Neural progenitor cell (in vitro differentiated cells): ENCODE measurements at regions not wholly inside any gene's neighbourhood (a gene's known extent, or its start where the extent isn't known, plus 50 kb on each side); places are given as distances from the start of the nearest gene placed in this dataset.
"Not testable (repeated sequence)": the region's sequence is repeated elsewhere in the genome, so short reads cannot be mapped to it uniquely, and the experiment has no call there.

Source experiments
- DNase-seq: peaks from one replicate; pipeline ENCODE4 v3.0.0-alpha.2; 2016; ENCODE audit warnings: low spot score
- H2AFZ ChIP-seq: fragments of 200-600 bp; sonication (generic); replicated peaks from 2 replicates; pipeline ENCODE4 v1.6.1; 2016; ENCODE audit warnings: antibody characterized with exemption
- H3F3A ChIP-seq: fragments of 200-600 bp; sonication (generic); 2 replicates; pipeline ENCODE4 v1.6.1; 2016; ENCODE audit warnings: antibody characterized with exemption, low read depth
- H3K27ac ChIP-seq: fragments of 200-600 bp; sonication (generic); 2 replicates; pipeline ENCODE4 v1.5.1; 2016; ENCODE audit warnings: mild to moderate bottlenecking
- H3K27me3 ChIP-seq: fragments of 200-600 bp; sonication (generic); 2 replicates; pipeline ENCODE4 v1.6.1; 2016; ENCODE audit warnings: mild to moderate bottlenecking, moderate library complexity
- H3K36me3 ChIP-seq: fragments of 200-600 bp; sonication (generic); 2 replicates; pipeline ENCODE4 v1.5.1; 2016
- H3K4me1 ChIP-seq: fragments of 200-600 bp; sonication (generic); 2 replicates; pipeline ENCODE4 v1.6.1; 2016; ENCODE audit warnings: mixed run types
- H3K4me2 ChIP-seq: fragments of 200-600 bp; sonication (generic); 2 replicates; pipeline ENCODE4 v1.6.1; 2016
- H3K4me3 ChIP-seq: fragments of 200-600 bp; sonication (generic); 2 replicates; pipeline ENCODE4 v1.5.1; 2016
- H3K79me2 ChIP-seq: fragments of 200-600 bp; sonication (generic); 2 replicates; pipeline ENCODE4 v1.6.1; 2016; ENCODE audit warnings: low read depth
- H3K9ac ChIP-seq: fragments of 200-600 bp; sonication (generic); 2 replicates; pipeline ENCODE4 v1.6.1; 2016
- H3K9me3 ChIP-seq: fragments of 200-600 bp; sonication (generic); 2 replicates; pipeline ENCODE4 v1.5.1; 2016; ENCODE audit warnings: low read depth
- H4K20me1 ChIP-seq: fragments of 200-600 bp; sonication (generic); 2 replicates; pipeline ENCODE4 v1.6.1; 2016; ENCODE audit warnings: low read depth
- H3K27ac Mint-ChIP-seq: 3 replicates; pipeline ENCODE4 v1.8.0; 2021; ENCODE audit warnings: mixed read lengths
- H3K27me3 Mint-ChIP-seq: 2 replicates; pipeline ENCODE4 v1.8.0; 2022; ENCODE audit warnings: low read depth, mild to moderate bottlenecking, inconsistent platforms, moderate library complexity, mixed read lengths; ENCODE audit not compliant: insufficient read depth
- H3K36me3 Mint-ChIP-seq: 3 replicates; pipeline ENCODE4 v1.8.0; 2021; ENCODE audit warnings: mixed read lengths
- H3K4me1 Mint-ChIP-seq: 3 replicates; pipeline ENCODE4 v1.8.0; 2021; ENCODE audit warnings: mixed read lengths
- H3K4me3 Mint-ChIP-seq: 3 replicates; pipeline ENCODE4 v1.8.0; 2021; ENCODE audit warnings: mild to moderate bottlenecking, moderate library complexity, mixed read lengths
- H3K9me3 Mint-ChIP-seq: 3 replicates; pipeline ENCODE4 v1.8.0; 2020; ENCODE audit warnings: mixed read lengths
- EZH2 ChIP-seq: fragments of 200-600 bp; sonication (generic); IDR thresholded peaks from 2 replicates; pipeline ENCODE4 v1.6.1; 2017; ENCODE audit warnings: antibody characterized with exemption, mild to moderate bottlenecking, moderate library complexity
- EZH2phosphoT487 ChIP-seq: fragments of 200-600 bp; sonication (generic); IDR thresholded peaks from 2 replicates; pipeline ENCODE4 v1.6.1; 2017; ENCODE audit warnings: antibody characterized with exemption
- TF ChIP-seq, protein P1 (sequence below): fragments of 200-600 bp; sonication (generic); IDR thresholded peaks from 2 replicates; pipeline ENCODE4 v1.5.1; 2017; ENCODE audit warnings: antibody characterized with exemption, mild to moderate bottlenecking

GRCh38 chr6:26187981-26188635 lies 100.9 kb downstream of the HFE start:
- H3K9me3 ChIP-seq, result no peaks in the 10 kb centered on the region
- peak; percentile 52 for DNase-seq
- H3K27me3 Mint-ChIP-seq, result peaks cover 5% of the 10 kb centered on the region
- no peak for TF ChIP-seq EZH2
- TF ChIP-seq EZH2phosphoT487, result no peak
- TF ChIP-seq, protein P1, sequence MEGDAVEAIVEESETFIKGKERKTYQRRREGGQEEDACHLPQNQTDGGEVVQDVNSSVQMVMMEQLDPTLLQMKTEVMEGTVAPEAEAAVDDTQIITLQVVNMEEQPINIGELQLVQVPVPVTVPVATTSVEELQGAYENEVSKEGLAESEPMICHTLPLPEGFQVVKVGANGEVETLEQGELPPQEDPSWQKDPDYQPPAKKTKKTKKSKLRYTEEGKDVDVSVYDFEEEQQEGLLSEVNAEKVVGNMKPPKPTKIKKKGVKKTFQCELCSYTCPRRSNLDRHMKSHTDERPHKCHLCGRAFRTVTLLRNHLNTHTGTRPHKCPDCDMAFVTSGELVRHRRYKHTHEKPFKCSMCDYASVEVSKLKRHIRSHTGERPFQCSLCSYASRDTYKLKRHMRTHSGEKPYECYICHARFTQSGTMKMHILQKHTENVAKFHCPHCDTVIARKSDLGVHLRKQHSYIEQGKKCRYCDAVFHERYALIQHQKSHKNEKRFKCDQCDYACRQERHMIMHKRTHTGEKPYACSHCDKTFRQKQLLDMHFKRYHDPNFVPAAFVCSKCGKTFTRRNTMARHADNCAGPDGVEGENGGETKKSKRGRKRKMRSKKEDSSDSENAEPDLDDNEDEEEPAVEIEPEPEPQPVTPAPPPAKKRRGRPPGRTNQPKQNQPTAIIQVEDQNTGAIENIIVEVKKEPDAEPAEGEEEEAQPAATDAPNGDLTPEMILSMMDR, result no peak
- H3K9ac ChIP-seq, result peak overlapping the region; percentile 36
- H3K4me3 ChIP-seq, result peak overlapping the region; percentile 81
- H3K27ac ChIP-seq, result peak overlapping the region; percentile 64
- H3K79me2 ChIP-seq, result no peaks in the 10 kb centered on the region
- peaks cover 50% of the 10 kb centered on the region for H3K4me1 Mint-ChIP-seq
- H3K27ac Mint-ChIP-seq, result peak overlapping the region; percentile 95
- peaks cover 57% of the 10 kb centered on the region for H3F3A ChIP-seq
- H2AFZ ChIP-seq, result no peak overlapping the region
- no peaks in the 10 kb centered on the region for H4K20me1 ChIP-seq
- H3K4me2 ChIP-seq, result peak overlapping the region; percentile 90
- H3K36me3 ChIP-seq, result no peaks in the 10 kb centered on the region
- peaks cover 33% of the 10 kb centered on the region for H3K4me1 ChIP-seq
- no peaks in the 10 kb centered on the region for H3K27me3 ChIP-seq
- peak overlapping the region; percentile 92 for H3K4me3 Mint-ChIP-seq
- no peaks in the 10 kb centered on the region for H3K36me3 Mint-ChIP-seq
- no peaks in the 10 kb centered on the region for H3K9me3 Mint-ChIP-seq

GRCh38 chr6:26191512-26191911 lies 104.3 kb downstream of the HFE start:
- not testable (repeated sequence) for H3K27me3 ChIP-seq, H3K9ac ChIP-seq, H3K9me3 ChIP-seq, H3K4me3 Mint-ChIP-seq, H3K9me3 Mint-ChIP-seq, H3K36me3 ChIP-seq, H2AFZ ChIP-seq, H3K4me3 ChIP-seq, H3K27me3 Mint-ChIP-seq, H3K27ac Mint-ChIP-seq, H3K36me3 Mint-ChIP-seq, H3K4me2 ChIP-seq, DNase-seq, H4K20me1 ChIP-seq
- Histone ChIP-seq H3K4me1 (peaks cover 30% of the 10 kb centered on the region), H3K79me2 (peaks cover 31% of the 10 kb centered on the region), H3K27ac (peak overlapping the region; percentile 13), H3F3A (peaks cover 58% of the 10 kb centered on the region)
- H3K4me1 Mint-ChIP-seq, result peaks cover 46% of the 10 kb centered on the region

GRCh38 chr6:26193467-26194328 lies 106.5 kb downstream of the HFE start:
- H3K4me2 ChIP-seq, result no peak overlapping the region
- peaks cover 53% of the 10 kb centered on the region for H3K79me2 ChIP-seq
- Mint-ChIP-seq H3K27ac (peak overlapping the region; percentile 88), H3K27me3 (peaks cover 9% of the 10 kb centered on the region), H3K36me3 (peaks cover 1% of the 10 kb centered on the region), H3K4me1 (peaks cover 33% of the 10 kb centered on the region), H3K9me3 (no peaks in the 10 kb centered on the region), H3K4me3 (no peak overlapping the region)
- H2AFZ ChIP-seq, result no peak overlapping the region
- H3F3A ChIP-seq, result peaks cover 59% of the 10 kb centered on the region
- H3K36me3 ChIP-seq, result no peaks in the 10 kb centered on the region
- DNase-seq, result no peak
- peak overlapping the region; percentile 66 for H3K27ac ChIP-seq
- H3K9me3 ChIP-seq, result no peaks in the 10 kb centered on the region
- peaks cover 28% of the 10 kb centered on the region for H4K20me1 ChIP-seq
- H3K4me1 ChIP-seq, result peaks cover 19% of the 10 kb centered on the region
- no peak overlapping the region for H3K9ac ChIP-seq
- H3K27me3 ChIP-seq, result no peaks in the 10 kb centered on the region
- TF ChIP-seq EZH2phosphoT487, result no peak
- TF ChIP-seq, protein P1, result no peak
- no peak for TF ChIP-seq EZH2
- H3K4me3 ChIP-seq, result no peak overlapping the region

- TF ChIP-seq EZH2phosphoT487, result no peak
- TF ChIP-seq, protein P1, result no peak
- TF ChIP-seq EZH2, result no peak
- Mint-ChIP-seq H3K27me3 (peaks cover 9% of the 10 kb centered on the region), H3K9me3 (no peaks in the 10 kb centered on the region), H3K4me1 (peaks cover 29% of the 10 kb centered on the region), H3K36me3 (peaks cover 1% of the 10 kb centered on the region), H3K27ac (peak overlapping the region; percentile 88), H3K4me3 (peak overlapping the region; percentile 93)
- no peaks in the 10 kb centered on the region for H3K9me3 ChIP-seq
- H4K20me1 ChIP-seq, result peaks cover 32% of the 10 kb centered on the region
- peak overlapping the region; percentile 87 for H3K4me2 ChIP-seq
- H3K27ac ChIP-seq, result peak overlapping the region; percentile 66
- peaks cover 57% of the 10 kb centered on the region for H3K79me2 ChIP-seq
- H3K4me1 ChIP-seq, result peaks cover 17% of the 10 kb centered on the region
- no peak overlapping the region for H3K9ac ChIP-seq
- H3K27me3 ChIP-seq, result no peaks in the 10 kb centered on the region
- peak overlapping the region; percentile 82 for H3K4me3 ChIP-seq
- H2AFZ ChIP-seq, result no peak overlapping the region
- no peaks in the 10 kb centered on the region for H3K36me3 ChIP-seq
- H3F3A ChIP-seq, result peaks cover 59% of the 10 kb centered on the region
- no peak for DNase-seq
These were observed 107.1 kb downstream of the HFE start for GRCh38 chr6:26194329-26194701.
